D721Med (cell line): ENCODE measurements at regions not wholly inside any gene's neighbourhood (a gene's known extent, or its start where the extent isn't known, plus 50 kb on each side); places are given as distances from the start of the nearest gene placed in this dataset.

Source experiments
- DNase-seq: peaks from one replicate; pipeline ENCODE4 v3.0.0; 2011; ENCODE audit warnings: low spot score; ENCODE audit not compliant: insufficient read length
- FAIRE-seq: peaks from 2 replicates; lab custom pipeline; 2011; peaks lifted over from hg19 to GRCh38; lab: Jason Lieb, UNC
- CTCF ChIP-seq: IDR thresholded peaks from 2 replicates; pipeline ENCODE4 v1.5.1; 2012; ENCODE audit warnings: mild to moderate bottlenecking, control low read depth; ENCODE audit not compliant: insufficient read depth; ENCODE audit errors: missing control alignments

- TF ChIP-seq CTCF = no peak
- FAIRE-seq = no peak
- no peak for DNase-seq
Observed at GRCh38 chr6:6515691-6516607, 72.6 kb upstream of the LY86 start.

GRCh38 chr6:6516666-6517458 is 71.7 kb upstream of the LY86 start:
- FAIRE-seq = no peak
- TF ChIP-seq CTCF = no peak
- no peak for DNase-seq

GRCh38 chr6:6518631-6519427 is 69.7 kb upstream of the LY86 start:
- TF ChIP-seq CTCF = no peak
- FAIRE-seq (no peak), DNase-seq (no peak)

GRCh38 chr6:6521961-6522482 is 66.5 kb upstream of the LY86 start:
- no peak for TF ChIP-seq CTCF
- DNase-seq = no peak
- FAIRE-seq = no peak

GRCh38 chr6:6522709-6523108 is 65.8 kb upstream of the LY86 start:
- FAIRE-seq (no peak), DNase-seq (no peak)
- TF ChIP-seq CTCF = no peak

GRCh38 chr6:6524951-6525350 is 63.6 kb upstream of the LY86 start:
- DNase-seq (no peak), FAIRE-seq (no peak)
- TF ChIP-seq CTCF = no peak
